MM.1S (cell line): ENCODE measurements at regions not wholly inside any gene's neighbourhood (a gene's known extent, or its start where the extent isn't known, plus 50 kb on each side); places are given as distances from the start of the nearest gene placed in this dataset.

Experiments used
- EZH2 ChIP-seq: fragments of 300-600 bp; sonication (generic); optimal IDR thresholded peaks from 2 replicates; pipeline ENCODE3; 2017; ENCODE audit warnings: low read depth, mild to moderate bottlenecking, antibody characterized with exemption, low read length, mixed read lengths
- TF ChIP-seq, protein P1 (sequence below): fragments of 300-600 bp; sonication (generic); IDR thresholded peaks from 2 replicates; pipeline ENCODE4 v1.5.1; 2016; ENCODE audit warnings: antibody characterized with exemption, low read length, mixed read lengths

- no peak for TF ChIP-seq EZH2
- TF ChIP-seq, protein P1, sequence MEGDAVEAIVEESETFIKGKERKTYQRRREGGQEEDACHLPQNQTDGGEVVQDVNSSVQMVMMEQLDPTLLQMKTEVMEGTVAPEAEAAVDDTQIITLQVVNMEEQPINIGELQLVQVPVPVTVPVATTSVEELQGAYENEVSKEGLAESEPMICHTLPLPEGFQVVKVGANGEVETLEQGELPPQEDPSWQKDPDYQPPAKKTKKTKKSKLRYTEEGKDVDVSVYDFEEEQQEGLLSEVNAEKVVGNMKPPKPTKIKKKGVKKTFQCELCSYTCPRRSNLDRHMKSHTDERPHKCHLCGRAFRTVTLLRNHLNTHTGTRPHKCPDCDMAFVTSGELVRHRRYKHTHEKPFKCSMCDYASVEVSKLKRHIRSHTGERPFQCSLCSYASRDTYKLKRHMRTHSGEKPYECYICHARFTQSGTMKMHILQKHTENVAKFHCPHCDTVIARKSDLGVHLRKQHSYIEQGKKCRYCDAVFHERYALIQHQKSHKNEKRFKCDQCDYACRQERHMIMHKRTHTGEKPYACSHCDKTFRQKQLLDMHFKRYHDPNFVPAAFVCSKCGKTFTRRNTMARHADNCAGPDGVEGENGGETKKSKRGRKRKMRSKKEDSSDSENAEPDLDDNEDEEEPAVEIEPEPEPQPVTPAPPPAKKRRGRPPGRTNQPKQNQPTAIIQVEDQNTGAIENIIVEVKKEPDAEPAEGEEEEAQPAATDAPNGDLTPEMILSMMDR, result no peak
Measured at GRCh38 chr12:75690296-75690955, 179.0 kb upstream of the KRR1 start.
